Effector memory CD4-positive, alpha-beta T cell (primary cell): ENCODE measurements at regions not wholly inside any gene's neighbourhood (a gene's known extent, or its start where the extent isn't known, plus 50 kb on each side); places are given as distances from the start of the nearest gene placed in this dataset.

Experiments used
- DNase-seq, 3 donors: peaks; one replicate each; pipeline ENCODE4 v3.0.0-alpha.2; 2020
- H3K27ac ChIP-seq: 2 replicates; pipeline ENCODE4 v1.7.0; 2013; ENCODE audit warnings: mild to moderate bottlenecking, low read length, moderate library complexity; ENCODE audit not compliant: insufficient read depth, poor library complexity, severe bottlenecking
- H3K27me3 ChIP-seq: replicated peaks from 2 replicates; pipeline ENCODE4 v1.7.0; 2013; ENCODE audit warnings: mild to moderate bottlenecking, low read length; ENCODE audit not compliant: insufficient read depth, control insufficient read depth, poor library complexity, severe bottlenecking
- H3K36me3 ChIP-seq: 2 replicates; pipeline ENCODE4 v1.7.0; 2013; ENCODE audit warnings: mild to moderate bottlenecking, low read length, moderate library complexity; ENCODE audit not compliant: control insufficient read depth, insufficient read depth
- H3K4me1 ChIP-seq: 2 replicates; pipeline ENCODE4 v1.7.0; 2013; ENCODE audit warnings: low read length, mild to moderate bottlenecking; ENCODE audit not compliant: control insufficient read depth, insufficient read depth, poor library complexity, severe bottlenecking
- H3K4me3 ChIP-seq: 2 replicates; pipeline ENCODE4 v1.7.0; 2013; ENCODE audit warnings: low read length, low read depth, mild to moderate bottlenecking; ENCODE audit not compliant: insufficient read depth, poor library complexity, severe bottlenecking
- H3K9me3 ChIP-seq: 2 replicates; pipeline ENCODE4 v1.7.0; 2013; ENCODE audit warnings: mild to moderate bottlenecking, low read length, moderate library complexity; ENCODE audit not compliant: control insufficient read depth

GRCh38 chr6:156280065-156280464 is 497.1 kb upstream of the ARID1B start:
- Histone ChIP-seq H3K36me3 (no peaks in the 10 kb centered on the region), H3K27me3 (no peaks in the 10 kb centered on the region), H3K4me1 (no peaks in the 10 kb centered on the region), H3K27ac (no peak overlapping the region), H3K4me3 (no peak overlapping the region), H3K9me3 (no peaks in the 10 kb centered on the region)
- no peak for DNase-seq

- Histone ChIP-seq H3K9me3 (no peaks in the 10 kb centered on the region), H3K27ac (no peak overlapping the region), H3K36me3 (no peaks in the 10 kb centered on the region), H3K27me3 (no peaks in the 10 kb centered on the region), H3K4me3 (no peak overlapping the region), H3K4me1 (no peaks in the 10 kb centered on the region)
- no peak for DNase-seq
Measured at GRCh38 chr6:156279261-156279969, 497.8 kb upstream of the ARID1B start.

- Histone ChIP-seq H3K4me3 (no peak overlapping the region), H3K9me3 (no peaks in the 10 kb centered on the region), H3K27ac (no peak overlapping the region), H3K36me3 (no peaks in the 10 kb centered on the region), H3K27me3 (no peaks in the 10 kb centered on the region), H3K4me1 (no peaks in the 10 kb centered on the region)
- DNase-seq = no peak
Measured at GRCh38 chr6:156273065-156273711, 504.0 kb upstream of the ARID1B start.

- H3K4me3 ChIP-seq = no peak overlapping the region
- H3K36me3 ChIP-seq = no peaks in the 10 kb centered on the region
- DNase-seq = no peak
- no peaks in the 10 kb centered on the region for H3K4me1 ChIP-seq
- H3K9me3 ChIP-seq = no peaks in the 10 kb centered on the region
- H3K27ac ChIP-seq = no peak overlapping the region
- no peaks in the 10 kb centered on the region for H3K27me3 ChIP-seq
Measured at GRCh38 chr6:156269751-156270369, 507.3 kb upstream of the ARID1B start.

GRCh38 chr6:156268849-156269248 is 508.3 kb upstream of the ARID1B start:
- no peaks in the 10 kb centered on the region for H3K9me3 ChIP-seq
- H3K36me3 ChIP-seq = no peaks in the 10 kb centered on the region
- H3K4me1 ChIP-seq = no peaks in the 10 kb centered on the region
- no peaks in the 10 kb centered on the region for H3K27me3 ChIP-seq
- no peak overlapping the region for H3K27ac ChIP-seq
- DNase-seq = no peak
- H3K4me3 ChIP-seq = no peak overlapping the region

GRCh38 chr6:156262014-156262413 is 515.2 kb upstream of the ARID1B start:
- no peaks in the 10 kb centered on the region for H3K4me1 ChIP-seq
- no peaks in the 10 kb centered on the region for H3K27me3 ChIP-seq
- H3K9me3 ChIP-seq = no peaks in the 10 kb centered on the region
- DNase-seq = no peak
- no peak overlapping the region for H3K4me3 ChIP-seq
- H3K27ac ChIP-seq = no peak overlapping the region
- H3K36me3 ChIP-seq = no peaks in the 10 kb centered on the region

GRCh38 chr6:156260815-156261214 is 516.4 kb upstream of the ARID1B start:
- no peaks in the 10 kb centered on the region for H3K4me1 ChIP-seq
- no peak overlapping the region for H3K4me3 ChIP-seq
- H3K36me3 ChIP-seq = no peaks in the 10 kb centered on the region
- H3K27ac ChIP-seq = no peak overlapping the region
- DNase-seq = no peak
- H3K9me3 ChIP-seq = no peaks in the 10 kb centered on the region
- H3K27me3 ChIP-seq = no peaks in the 10 kb centered on the region

GRCh38 chr6:156258981-156259380 is 518.2 kb upstream of the ARID1B start:
- no peak for DNase-seq
- no peaks in the 10 kb centered on the region for H3K9me3 ChIP-seq

GRCh38 chr6:156256161-156256560 is 521.0 kb upstream of the ARID1B start:
- Histone ChIP-seq H3K27me3 (no peaks in the 10 kb centered on the region), H3K36me3 (no peaks in the 10 kb centered on the region), H3K9me3 (no peaks in the 10 kb centered on the region), H3K4me1 (no peaks in the 10 kb centered on the region), H3K27ac (no peak overlapping the region), H3K4me3 (no peak overlapping the region)
- no peak for DNase-seq

More at GRCh38 chr6:156258981-156259380, 518.2 kb upstream of the ARID1B start:
- H3K36me3 ChIP-seq = no peaks in the 10 kb centered on the region
- no peak overlapping the region for H3K27ac ChIP-seq
- no peaks in the 10 kb centered on the region for H3K27me3 ChIP-seq
- H3K4me3 ChIP-seq = no peak overlapping the region
- no peaks in the 10 kb centered on the region for H3K4me1 ChIP-seq

- H3K9me3 ChIP-seq = no peaks in the 10 kb centered on the region
- no peaks in the 10 kb centered on the region for H3K36me3 ChIP-seq
- DNase-seq = no peak
- no peak overlapping the region for H3K27ac ChIP-seq
- no peaks in the 10 kb centered on the region for H3K4me1 ChIP-seq
- no peak overlapping the region for H3K4me3 ChIP-seq
- H3K27me3 ChIP-seq = no peaks in the 10 kb centered on the region
Measured at GRCh38 chr6:156254240-156254639, 522.9 kb upstream of the ARID1B start.
